Neuronal stem cell (in vitro differentiated cells): ENCODE measurements at regions not wholly inside any gene's neighbourhood (a gene's known extent, or its start where the extent isn't known, plus 50 kb on each side); places are given as distances from the start of the nearest gene placed in this dataset. TPM values are rescaled to one million over a fixed set of nuclear protein-coding genes. Genes with fewer than 3 reads are reported as not detected.

Source experiments
- DNase-seq: peaks from one replicate; pipeline ENCODE4 v3.0.0-alpha.2; 2013; ENCODE audit warnings: low spot score
- H2AFZ ChIP-seq: one replicate; pipeline ENCODE4 v1.6.1; 2013; ENCODE audit warnings: mild to moderate bottlenecking, low read length, inconsistent platforms
- H2AK5ac ChIP-seq: 2 replicates; pipeline ENCODE4 v1.6.1; 2013; ENCODE audit warnings: low read depth, mild to moderate bottlenecking, inconsistent platforms, low read length, moderate library complexity, mixed read lengths
- H2BK120ac ChIP-seq: 2 replicates; pipeline ENCODE4 v1.6.1; 2013; ENCODE audit warnings: low read depth, mild to moderate bottlenecking, inconsistent platforms, low read length, moderate library complexity, mixed read lengths
- H2BK12ac ChIP-seq: one replicate; pipeline ENCODE4 v1.6.1; 2013; ENCODE audit warnings: low read length, inconsistent platforms
- H2BK15ac ChIP-seq: 2 replicates; pipeline ENCODE4 v1.6.1; 2013; ENCODE audit warnings: mild to moderate bottlenecking, low read length, inconsistent platforms, mixed read lengths
- H2BK5ac ChIP-seq: one replicate; pipeline ENCODE4 v1.6.1; 2013; ENCODE audit warnings: inconsistent platforms, mild to moderate bottlenecking, low read length, moderate library complexity
- H3K14ac ChIP-seq: one replicate; pipeline ENCODE4 v1.6.1; 2013; ENCODE audit warnings: low read length, inconsistent platforms
- H3K18ac ChIP-seq: 2 replicates; pipeline ENCODE4 v1.6.1; 2013; ENCODE audit warnings: low read length, inconsistent platforms
- H3K23ac ChIP-seq: 2 replicates; pipeline ENCODE4 v1.6.1; 2013; ENCODE audit warnings: low read depth, mild to moderate bottlenecking, mixed read lengths, low read length, inconsistent platforms; ENCODE audit not compliant: poor library complexity
- H3K27ac ChIP-seq: replicated peaks from 3 replicates; pipeline ENCODE4 v1.5.1; 2013; ENCODE audit warnings: low read length, inconsistent platforms
- H3K27me3 ChIP-seq, 3 experiments: 2 replicates each; pipeline ENCODE4 v1.6.1; 2013; ENCODE audit warnings: low read length in 3 of 3, mild to moderate bottlenecking in 2 of 3, inconsistent platforms in 1 of 3, low read depth in 1 of 3, mixed read lengths in 1 of 3, moderate library complexity in 1 of 3; ENCODE audit not compliant: control insufficient read depth in 3 of 3, insufficient read depth in 3 of 3
- H3K36me3 ChIP-seq, 2 donors: replicated peaks in 1 of 2; 2 replicates each; pipeline ENCODE4 v1.6.1; 2013; ENCODE audit warnings: low read length in 2 of 2; ENCODE audit not compliant: control insufficient read depth in 2 of 2, insufficient read depth in 2 of 2
- H3K4ac ChIP-seq: 2 replicates; pipeline ENCODE4 v1.6.1; 2013; ENCODE audit warnings: inconsistent platforms, mild to moderate bottlenecking, low read length, moderate library complexity
- H3K4me1 ChIP-seq, 2 donors: 1 replicate in 1 of 2; 2 replicates in 1 of 2; pipeline ENCODE4 v1.6.1; 2013; ENCODE audit warnings: low read length in 2 of 2, low read depth in 1 of 2; ENCODE audit not compliant: control insufficient read depth in 2 of 2, insufficient read depth in 1 of 2
- H3K4me2 ChIP-seq: one replicate; pipeline ENCODE4 v1.6.1; 2013; ENCODE audit warnings: mild to moderate bottlenecking, low read length, inconsistent platforms; ENCODE audit not compliant: insufficient read depth, poor library complexity, severe bottlenecking
- H3K4me3 ChIP-seq, 2 donors: 2 replicates each; pipeline ENCODE4 v1.5.1; 2013; ENCODE audit warnings: low read length in 2 of 2, mild to moderate bottlenecking in 2 of 2, inconsistent platforms in 1 of 2, moderate library complexity in 1 of 2
- H3K79me1 ChIP-seq: one replicate; pipeline ENCODE4 v1.6.1; 2013; ENCODE audit warnings: low read depth, mild to moderate bottlenecking, inconsistent platforms, low read length, moderate library complexity
- H3K9ac ChIP-seq: one replicate; pipeline ENCODE4 v1.6.1; 2013; ENCODE audit warnings: mild to moderate bottlenecking, low read depth, low read length, inconsistent platforms; ENCODE audit not compliant: poor library complexity
- H3K9me3 ChIP-seq, 2 donors: replicated peaks in 1 of 2; 2 replicates each; pipeline versions ENCODE3 to v1.6.1; 2013; ENCODE audit warnings: low read length in 2 of 2, mild to moderate bottlenecking in 2 of 2, inconsistent platforms in 1 of 2, low read depth in 1 of 2, mixed read lengths in 1 of 2, moderate library complexity in 1 of 2; ENCODE audit not compliant: control insufficient read depth in 2 of 2, insufficient read depth in 1 of 2
- H4K8ac ChIP-seq: one replicate; pipeline ENCODE4 v1.6.1; 2013; ENCODE audit warnings: low read depth, mild to moderate bottlenecking, inconsistent platforms, low read length, moderate library complexity
- H4K91ac ChIP-seq: one replicate; pipeline ENCODE4 v1.6.1; 2013; ENCODE audit warnings: low read length, low read depth, mild to moderate bottlenecking, inconsistent platforms; ENCODE audit not compliant: poor library complexity
- WGBS, 2 donors: extraction: QIAGEN DNeasy Blood & Tissue Kit; methylation state at CpG; one replicate each; pipeline ENCODE4 v1.1.7; 2013; ENCODE audit warnings: missing lambda C conversion rate in 2 of 2, mixed read lengths in 1 of 2; ENCODE audit not compliant: insufficient read length in 2 of 2, insufficient replicate concordance in 1 of 2; ENCODE audit errors: extremely low coverage in 2 of 2; 5-methylcytosine and 5-hydroxymethylcytosine counted together
- small RNA-seq: library from polyadenylated mRNA; stranded (forward); fragments of <200 nt; extraction: miRNeasy Mini kit (QIAGEN cat#:217004); gene quantifications from one replicate; pipeline ENCODE3, GENCODE V24; 2013; ENCODE audit not compliant: insufficient read depth

DNA sequence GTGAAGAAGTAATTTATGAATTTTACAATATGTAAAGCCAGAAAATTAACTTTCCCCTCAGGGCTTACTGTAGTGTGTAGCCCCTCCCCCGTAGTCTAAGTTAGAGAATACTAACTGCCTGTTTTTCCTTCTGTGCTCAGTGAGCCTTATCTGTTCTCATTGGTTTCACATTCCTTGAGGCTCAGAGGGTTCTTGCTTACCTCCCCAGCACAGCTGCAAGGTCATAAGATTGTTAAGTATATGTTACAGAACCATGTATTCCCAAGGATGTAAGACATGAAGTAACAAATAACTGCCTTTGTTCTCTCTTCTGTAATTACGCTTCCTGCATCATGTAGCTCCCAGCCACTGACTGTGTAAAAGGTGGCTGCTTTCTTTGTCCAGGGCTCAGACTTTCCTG is 1351.1 kb downstream of the TMEM121 start:
- no peak overlapping the region for H2AK5ac ChIP-seq
- H3K4me1 ChIP-seq: no peaks in the 10 kb centered on the region
- no peak overlapping the region for H4K91ac ChIP-seq
- no peak overlapping the region for H3K4ac ChIP-seq
- no CpG with 5 or more reads among the region's 2 CpGs for WGBS, 2 donors
- no peaks in the 10 kb centered on the region for H3K27me3 ChIP-seq
- no peak overlapping the region for H3K27ac ChIP-seq
- H2BK12ac ChIP-seq: no peak overlapping the region
- H2AFZ ChIP-seq: no peak overlapping the region
- no peaks in the 10 kb centered on the region for H3K36me3 ChIP-seq
- H3K14ac ChIP-seq: no peak overlapping the region
- no peak overlapping the region for H3K4me3 ChIP-seq
- no peak for DNase-seq
- no peak overlapping the region for H2BK120ac ChIP-seq
- H3K9ac ChIP-seq: no peak overlapping the region
- H3K23ac ChIP-seq: no peak overlapping the region
- H3K4me2 ChIP-seq: no peak overlapping the region
- peaks cover 0 to 17% of the 10 kb centered on the region in 2 donors for H3K9me3 ChIP-seq
- peaks cover 2% of the 10 kb centered on the region for H3K79me1 ChIP-seq
- no peak overlapping the region for H2BK15ac ChIP-seq
- no peak overlapping the region for H4K8ac ChIP-seq
- no peak overlapping the region for H2BK5ac ChIP-seq
- H3K18ac ChIP-seq: no peak overlapping the region

GRCh38 chr14:106879241-106879640 is 1352.9 kb downstream of the TMEM121 start:
- DNase-seq: no peak
- Histone ChIP-seq H2BK120ac (no peak overlapping the region), H2BK12ac (no peak overlapping the region), H3K9ac (no peak overlapping the region), H3K4ac (no peak overlapping the region), H3K4me2 (no peak overlapping the region), H2BK15ac (no peak overlapping the region), H3K27me3 (no peaks in the 10 kb centered on the region), H3K18ac (no peak overlapping the region), H2AFZ (no peak overlapping the region), H3K79me1 (peaks cover 2% of the 10 kb centered on the region), H3K9me3 (peaks cover 0 to 15% of the 10 kb centered on the region in 2 donors), H3K36me3 (no peaks in the 10 kb centered on the region), H3K23ac (no peak overlapping the region), H3K14ac (no peak overlapping the region), H2AK5ac (no peak overlapping the region), H3K4me3 (no peak overlapping the region), H4K91ac (no peak overlapping the region), H3K4me1 (no peaks in the 10 kb centered on the region), H2BK5ac (no peak overlapping the region), H3K27ac (no peak overlapping the region), H4K8ac (no peak overlapping the region)
- WGBS, 2 donors: no CpG with 5 or more reads among the region's 8 CpGs

DNA sequence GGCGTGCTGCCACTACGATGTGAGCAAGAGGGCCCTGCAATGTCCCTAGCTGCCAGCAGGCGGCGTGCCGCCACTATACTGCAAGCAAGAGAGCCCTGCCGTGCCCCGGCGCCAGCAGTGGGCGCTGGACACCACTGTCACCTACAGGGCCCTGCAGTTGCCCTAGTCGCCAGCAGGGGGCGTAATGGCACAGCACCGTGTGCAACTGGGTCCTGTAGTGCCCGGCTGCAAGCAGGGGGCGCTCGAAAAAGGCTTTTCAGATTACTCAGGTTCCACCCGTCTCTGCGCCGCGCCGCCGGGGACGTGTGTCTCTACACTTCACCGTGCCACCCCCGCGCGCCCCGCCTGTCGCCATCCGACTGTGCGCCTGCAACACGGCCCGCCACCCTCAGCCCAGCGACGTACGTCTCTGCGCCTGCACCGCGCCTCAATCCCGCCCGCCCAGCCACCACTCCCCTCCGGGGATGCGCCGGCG is 1356.9 kb downstream of the TMEM121 start:
- Histone ChIP-seq H2BK12ac (no peak overlapping the region), H2BK120ac (no peak overlapping the region), H3K18ac (no peak overlapping the region), H3K4me2 (no peak overlapping the region), H3K4me3 (no peak overlapping the region), H3K4ac (no peak overlapping the region), H3K14ac (no peak overlapping the region), H4K8ac (no peak overlapping the region), H4K91ac (no peak overlapping the region), H2AFZ (no peak overlapping the region), H3K36me3 (no peaks in the 10 kb centered on the region), H3K79me1 (no peaks in the 10 kb centered on the region), H2BK15ac (no peak overlapping the region), H3K23ac (no peak overlapping the region), H3K4me1 (no peaks in the 10 kb centered on the region), H3K9ac (no peak overlapping the region), H3K27ac (no peak overlapping the region), H2BK5ac (no peak overlapping the region), H3K27me3 (no peaks in the 10 kb centered on the region), H2AK5ac (no peak overlapping the region), H3K9me3 (peaks cover 0 to 8% of the 10 kb centered on the region in 2 donors)
- no CpG with 5 or more reads among the region's 44 CpGs for WGBS, 2 donors
- DNase-seq: no peak

Small RNA genes in the stretch of these regions (small RNA-seq; reads per million reads assigned to genes)
- not detected for gene AC244452.1
- not detected for gene IGHD1-1
- not detected for gene IGHD1-14
- not detected for gene IGHD1-20
- gene IGHD1-26: not detected
- not detected for gene IGHD1-7
- not detected for gene IGHD2-15
- gene IGHD2-2: not detected
- gene IGHD2-21: not detected
- not detected for gene IGHD2-8
- not detected for gene IGHD3-10
- not detected for gene IGHD3-16
- not detected for gene IGHD3-22
- not detected for gene IGHD3-3
- not detected for gene IGHD3-9
- gene IGHD4-11: not detected
- gene IGHD4-17: not detected
- not detected for gene IGHD4-23
- not detected for gene IGHD4-4
- not detected for gene IGHD5-12
- not detected for gene IGHD5-18
- not detected for gene IGHD5-24
- gene IGHD5-5: not detected
- not detected for gene IGHD6-13
- gene IGHD6-19: not detected
- gene IGHD6-25: not detected
- not detected for gene IGHD6-6
- not detected for gene IGHD7-27
- not detected for gene IGHJ1
- not detected for gene IGHJ1P
- not detected for gene IGHJ2
- not detected for gene IGHJ2P
- not detected for gene IGHJ3
- not detected for gene IGHJ3P
- gene IGHJ4: not detected
- gene IGHJ5: not detected
- not detected for gene IGHJ6
- gene IGHV1-12: not detected
- not detected for gene IGHV1-14
- gene IGHV3-19: not detected
- gene IGHV3-57: not detected
- gene IGHV3-76: not detected
- not detected for gene IGHV5-78
- gene IGHV7-40: not detected
- gene IGHVII-1-1: not detected
- gene IGHVII-15-1: not detected
- not detected for gene IGHVII-22-1
- not detected for gene IGHVII-28-1
- not detected for gene IGHVII-33-1
- gene IGHVII-40-1: not detected
- not detected for gene IGHVII-44-2
- not detected for gene IGHVII-46-1
- not detected for gene IGHVII-49-1
- not detected for gene IGHVII-51-2
- not detected for gene IGHVII-53-1
- gene IGHVII-60-1: not detected
- gene IGHVII-62-1: not detected
- not detected for gene IGHVII-67-1
- not detected for gene IGHVII-74-1
- not detected for gene IGHVII-78-1
- not detected for gene IGHVIII-11-1
- gene IGHVIII-13-1: not detected
- gene IGHVIII-2-1: not detected
- gene IGHVIII-22-2: not detected
- gene IGHVIII-25-1: not detected
- gene IGHVIII-26-1: not detected
- not detected for gene IGHVIII-38-1
- not detected for gene IGHVIII-5-1
- not detected for gene IGHVIII-5-2
- gene IGHVIII-67-2: not detected
- gene IGHVIII-67-3: not detected
- gene IGHVIII-67-4: not detected
- gene IGHVIII-76-1: not detected
- not detected for gene IGHVIII-82
- not detected for gene MIR4507
- not detected for gene MIR4537
- gene MIR4538: not detected
- not detected for gene MIR4539
- not detected for gene MIR5195
- not detected for gene MIR8071-1
- not detected for gene MIR8071-2
- gene RNA5SP389: not detected
